HEK293 (cell line): ENCODE measurements at regions not wholly inside any gene's neighbourhood (a gene's known extent, or its start where the extent isn't known, plus 50 kb on each side); places are given as distances from the start of the nearest gene placed in this dataset.

Experiments
- KLF1 ChIP-seq: fragments of 450-650 bp; formaldehyde crosslinking; IDR thresholded peaks from 2 replicates; pipeline ENCODE4 v1.5.1; 2016; ENCODE audit warnings: missing biosample characterization, missing genetic modification characterization
- MYNN ChIP-seq: fragments of 450-650 bp; formaldehyde crosslinking; IDR thresholded peaks from 2 replicates; pipeline ENCODE4 v1.5.1; 2016; ENCODE audit warnings: missing biosample characterization, missing genetic modification characterization, borderline replicate concordance
- REST ChIP-seq: fragments of 450-650 bp; formaldehyde crosslinking; IDR thresholded peaks from 2 replicates; pipeline ENCODE4 v1.5.1; 2016; ENCODE audit warnings: missing biosample characterization, missing genetic modification characterization
- ZNF24 ChIP-seq: fragments of 450-650 bp; formaldehyde crosslinking; IDR thresholded peaks from 2 replicates; pipeline ENCODE4 v1.5.1; 2016; ENCODE audit warnings: missing biosample characterization, missing genetic modification characterization
- ZNF335 ChIP-seq: fragments of 450-650 bp; formaldehyde crosslinking; conservative IDR thresholded peaks from 2 replicates; pipeline ENCODE4 v1.5.1; 2016; ENCODE audit warnings: missing biosample characterization, missing genetic modification characterization
- ZNF423 ChIP-seq: fragments of 450-650 bp; formaldehyde crosslinking; IDR thresholded peaks from 2 replicates; pipeline ENCODE4 v1.5.1; 2016; ENCODE audit warnings: missing biosample characterization, missing genetic modification characterization
- ZNF843 ChIP-seq: fragments of 450-650 bp; formaldehyde crosslinking; IDR thresholded peaks from 2 replicates; pipeline ENCODE4 v1.5.1; 2016; ENCODE audit warnings: missing biosample characterization, missing genetic modification characterization
- TF ChIP-seq, protein P1 (sequence below): fragments of 450-650 bp; formaldehyde crosslinking; IDR thresholded peaks from 2 replicates; pipeline ENCODE4 v1.5.1; 2016; ENCODE audit warnings: missing biosample characterization, missing genetic modification characterization, low read depth
- TF ChIP-seq, protein P2 (sequence below): fragments of 450-650 bp; formaldehyde crosslinking; IDR thresholded peaks from 2 replicates; pipeline ENCODE4 v1.5.1; 2016; ENCODE audit warnings: missing biosample characterization, missing genetic modification characterization
- TF ChIP-seq, protein P3 (sequence below): IDR thresholded peaks from 2 replicates; pipeline ENCODE4 v1.6.1; 2011; ENCODE audit warnings: mild to moderate bottlenecking, low read depth, low read length, borderline replicate concordance
- TF ChIP-seq, protein P4 (sequence below): fragments of 450-650 bp; formaldehyde crosslinking; IDR thresholded peaks from 2 replicates; pipeline ENCODE4 v1.5.0; 2017; ENCODE audit warnings: missing biosample characterization, missing genetic modification characterization, borderline replicate concordance

DNA sequence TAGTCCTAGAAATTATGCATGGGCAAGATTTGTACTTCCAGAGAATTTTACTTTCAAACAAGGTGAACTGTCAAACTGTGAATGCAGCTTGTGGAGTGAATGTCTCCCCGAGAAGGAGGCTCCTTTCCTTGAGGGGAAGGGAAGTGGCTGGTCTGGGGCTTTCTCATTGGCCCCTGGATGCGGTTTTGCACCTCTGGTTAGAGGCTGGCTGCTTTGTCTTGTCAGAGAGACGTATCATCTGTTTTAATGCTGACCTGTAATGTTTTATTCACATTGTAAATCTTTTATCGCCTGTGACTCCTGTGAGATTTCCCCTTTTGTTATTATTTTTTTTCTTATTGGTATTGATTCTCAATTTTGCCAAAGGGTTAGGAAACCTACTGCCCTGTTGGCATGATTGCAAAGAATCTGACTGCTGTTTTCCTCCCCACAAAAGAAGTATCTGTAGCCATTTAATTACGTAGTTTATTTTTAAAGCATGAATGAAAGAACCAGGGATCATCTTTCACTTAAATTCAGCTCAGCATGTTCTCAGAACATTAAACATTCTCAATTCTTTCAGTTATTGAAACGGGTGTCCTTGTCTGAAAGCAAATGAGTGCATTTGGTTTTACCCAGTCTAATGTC, 238.3 kb upstream of the NFE2L3 start:
- TF ChIP-seq, protein P1, sequence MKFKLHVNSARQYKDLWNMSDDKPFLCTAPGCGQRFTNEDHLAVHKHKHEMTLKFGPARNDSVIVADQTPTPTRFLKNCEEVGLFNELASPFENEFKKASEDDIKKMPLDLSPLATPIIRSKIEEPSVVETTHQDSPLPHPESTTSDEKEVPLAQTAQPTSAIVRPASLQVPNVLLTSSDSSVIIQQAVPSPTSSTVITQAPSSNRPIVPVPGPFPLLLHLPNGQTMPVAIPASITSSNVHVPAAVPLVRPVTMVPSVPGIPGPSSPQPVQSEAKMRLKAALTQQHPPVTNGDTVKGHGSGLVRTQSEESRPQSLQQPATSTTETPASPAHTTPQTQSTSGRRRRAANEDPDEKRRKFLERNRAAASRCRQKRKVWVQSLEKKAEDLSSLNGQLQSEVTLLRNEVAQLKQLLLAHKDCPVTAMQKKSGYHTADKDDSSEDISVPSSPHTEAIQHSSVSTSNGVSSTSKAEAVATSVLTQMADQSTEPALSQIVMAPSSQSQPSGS (tag by site-specific recombination) = peak; percentile 45; the same call in 1 of the 2 replicates
- TF ChIP-seq, protein P2, sequence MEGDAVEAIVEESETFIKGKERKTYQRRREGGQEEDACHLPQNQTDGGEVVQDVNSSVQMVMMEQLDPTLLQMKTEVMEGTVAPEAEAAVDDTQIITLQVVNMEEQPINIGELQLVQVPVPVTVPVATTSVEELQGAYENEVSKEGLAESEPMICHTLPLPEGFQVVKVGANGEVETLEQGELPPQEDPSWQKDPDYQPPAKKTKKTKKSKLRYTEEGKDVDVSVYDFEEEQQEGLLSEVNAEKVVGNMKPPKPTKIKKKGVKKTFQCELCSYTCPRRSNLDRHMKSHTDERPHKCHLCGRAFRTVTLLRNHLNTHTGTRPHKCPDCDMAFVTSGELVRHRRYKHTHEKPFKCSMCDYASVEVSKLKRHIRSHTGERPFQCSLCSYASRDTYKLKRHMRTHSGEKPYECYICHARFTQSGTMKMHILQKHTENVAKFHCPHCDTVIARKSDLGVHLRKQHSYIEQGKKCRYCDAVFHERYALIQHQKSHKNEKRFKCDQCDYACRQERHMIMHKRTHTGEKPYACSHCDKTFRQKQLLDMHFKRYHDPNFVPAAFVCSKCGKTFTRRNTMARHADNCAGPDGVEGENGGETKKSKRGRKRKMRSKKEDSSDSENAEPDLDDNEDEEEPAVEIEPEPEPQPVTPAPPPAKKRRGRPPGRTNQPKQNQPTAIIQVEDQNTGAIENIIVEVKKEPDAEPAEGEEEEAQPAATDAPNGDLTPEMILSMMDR (tag by site-specific recombination) = no peak
- TF ChIP-seq REST = no peak
- TF ChIP-seq MYNN = no peak
- TF ChIP-seq, protein P3, sequence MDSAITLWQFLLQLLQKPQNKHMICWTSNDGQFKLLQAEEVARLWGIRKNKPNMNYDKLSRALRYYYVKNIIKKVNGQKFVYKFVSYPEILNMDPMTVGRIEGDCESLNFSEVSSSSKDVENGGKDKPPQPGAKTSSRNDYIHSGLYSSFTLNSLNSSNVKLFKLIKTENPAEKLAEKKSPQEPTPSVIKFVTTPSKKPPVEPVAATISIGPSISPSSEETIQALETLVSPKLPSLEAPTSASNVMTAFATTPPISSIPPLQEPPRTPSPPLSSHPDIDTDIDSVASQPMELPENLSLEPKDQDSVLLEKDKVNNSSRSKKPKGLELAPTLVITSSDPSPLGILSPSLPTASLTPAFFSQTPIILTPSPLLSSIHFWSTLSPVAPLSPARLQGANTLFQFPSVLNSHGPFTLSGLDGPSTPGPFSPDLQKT = no peak
- TF ChIP-seq ZNF843 (tag by site-specific recombination) = peak; percentile 56
- peak; percentile 32; the same call in 1 of the 2 replicates for TF ChIP-seq ZNF335
- 0 out of 2 replicates have a peak, but pooled peaks have one; percentile 49 for TF ChIP-seq ZNF24 (tag by site-specific recombination)
- TF ChIP-seq KLF1 = no peak
- TF ChIP-seq ZNF423 (tag by site-specific recombination) = no peak
- TF ChIP-seq, protein P4, sequence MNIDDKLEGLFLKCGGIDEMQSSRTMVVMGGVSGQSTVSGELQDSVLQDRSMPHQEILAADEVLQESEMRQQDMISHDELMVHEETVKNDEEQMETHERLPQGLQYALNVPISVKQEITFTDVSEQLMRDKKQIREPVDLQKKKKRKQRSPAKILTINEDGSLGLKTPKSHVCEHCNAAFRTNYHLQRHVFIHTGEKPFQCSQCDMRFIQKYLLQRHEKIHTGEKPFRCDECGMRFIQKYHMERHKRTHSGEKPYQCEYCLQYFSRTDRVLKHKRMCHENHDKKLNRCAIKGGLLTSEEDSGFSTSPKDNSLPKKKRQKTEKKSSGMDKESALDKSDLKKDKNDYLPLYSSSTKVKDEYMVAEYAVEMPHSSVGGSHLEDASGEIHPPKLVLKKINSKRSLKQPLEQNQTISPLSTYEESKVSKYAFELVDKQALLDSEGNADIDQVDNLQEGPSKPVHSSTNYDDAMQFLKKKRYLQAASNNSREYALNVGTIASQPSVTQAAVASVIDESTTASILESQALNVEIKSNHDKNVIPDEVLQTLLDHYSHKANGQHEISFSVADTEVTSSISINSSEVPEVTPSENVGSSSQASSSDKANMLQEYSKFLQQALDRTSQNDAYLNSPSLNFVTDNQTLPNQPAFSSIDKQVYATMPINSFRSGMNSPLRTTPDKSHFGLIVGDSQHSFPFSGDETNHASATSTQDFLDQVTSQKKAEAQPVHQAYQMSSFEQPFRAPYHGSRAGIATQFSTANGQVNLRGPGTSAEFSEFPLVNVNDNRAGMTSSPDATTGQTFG = no peak
